HFF-Myc (cell line): ENCODE measurements at regions not wholly inside any gene's neighbourhood (a gene's known extent, or its start where the extent isn't known, plus 50 kb on each side); places are given as distances from the start of the nearest gene placed in this dataset.
"Not testable (repeated sequence)": the region's sequence is repeated elsewhere in the genome, so short reads cannot be mapped to it uniquely, and the experiment has no call there.

Experiments
- DNase-seq: peaks from one replicate; pipeline ENCODE4 v3.0.0-alpha.2; 2011; ENCODE audit warnings: low read depth; ENCODE audit errors: extremely low read depth
- H3K4me3 ChIP-seq: replicated peaks from 2 replicates; pipeline ENCODE4 v1.5.1; 2011; ENCODE audit warnings: low read depth, mild to moderate bottlenecking, control low read depth, low read length
- CTCF ChIP-seq: IDR thresholded peaks from 2 replicates; pipeline ENCODE4 v1.5.1; 2012; ENCODE audit warnings: mild to moderate bottlenecking, low read depth, low read length, control low read depth; ENCODE audit errors: missing control alignments

DNA sequence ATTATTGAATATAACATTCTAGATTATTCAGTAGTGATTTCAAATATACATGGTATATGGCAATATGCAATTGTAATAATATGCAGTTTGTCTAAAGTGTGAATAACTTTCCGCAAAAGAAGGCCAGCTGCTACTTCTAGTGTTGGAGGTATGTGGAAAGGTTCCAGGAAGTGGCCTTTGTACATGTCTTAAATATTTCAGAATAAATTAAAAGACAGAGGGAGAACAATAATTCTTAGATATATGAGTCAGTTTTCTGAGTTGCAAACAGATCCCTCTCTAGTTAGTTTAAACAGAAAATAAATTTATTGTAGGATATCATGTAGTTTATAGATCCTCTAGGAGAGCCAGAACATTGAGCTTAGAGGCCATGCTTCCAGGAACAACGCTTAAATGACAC lies 210.8 kb upstream of the ELL2 start:
- no peak for TF ChIP-seq CTCF
- no peak overlapping the region for H3K4me3 ChIP-seq
- no peak for DNase-seq

GRCh38 chr5:96171973-96172372 lies 210.3 kb upstream of the ELL2 start:
- DNase-seq, H3K4me3 ChIP-seq: not testable (repeated sequence)

DNA sequence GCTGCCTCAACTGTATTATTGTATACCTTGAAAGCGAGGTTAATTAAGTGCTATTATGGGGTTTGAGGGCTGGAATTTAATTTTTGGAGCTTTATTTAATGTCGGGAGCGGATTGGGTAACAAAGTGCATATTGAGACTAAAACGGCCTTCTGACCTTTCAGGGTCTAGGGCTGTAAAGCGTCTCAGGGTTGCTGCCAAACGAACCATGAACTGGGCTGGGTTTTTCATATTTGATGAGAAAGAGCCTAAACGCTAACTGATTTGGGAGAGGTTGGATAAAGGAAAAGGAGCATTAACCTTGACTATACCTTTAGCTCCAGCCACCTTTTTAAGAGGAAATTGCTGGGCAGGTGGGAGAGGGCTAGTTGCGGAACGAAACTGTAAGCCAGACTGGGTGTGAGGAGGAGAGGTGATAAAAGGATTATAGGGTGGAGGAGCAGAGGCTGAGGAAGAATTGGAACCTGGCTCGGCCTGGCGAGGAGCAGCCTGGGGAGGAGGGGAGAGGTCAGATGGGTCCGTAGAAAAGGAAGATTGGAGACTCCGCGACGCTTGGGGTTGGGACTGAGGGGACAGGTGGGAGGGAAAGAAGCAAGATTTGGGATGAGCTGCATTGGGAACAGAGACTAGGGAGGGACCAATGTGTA lies 209.0 kb upstream of the ELL2 start:
- not testable (repeated sequence) for H3K4me3 ChIP-seq, DNase-seq

DNA sequence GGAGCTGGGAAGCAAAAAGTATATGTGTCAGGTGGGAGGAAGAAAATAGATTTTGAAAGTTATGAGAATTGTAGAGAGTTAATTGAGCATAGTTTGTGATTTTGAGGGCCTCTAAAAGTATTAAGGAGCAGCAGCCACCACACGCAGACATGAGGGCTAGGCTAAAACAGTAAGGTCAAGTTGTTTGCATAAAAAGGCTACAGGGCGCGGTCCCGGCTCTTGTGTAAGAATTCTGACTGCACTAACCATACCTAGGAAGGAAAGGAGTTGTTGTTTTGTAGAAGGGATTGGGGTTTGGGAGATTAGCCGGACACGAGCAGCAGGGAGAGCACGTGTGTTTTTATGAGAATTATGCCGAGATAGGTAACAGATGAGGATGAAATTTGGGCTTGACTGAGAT lies 207.2 kb upstream of the ELL2 start:
- not testable (repeated sequence) for DNase-seq

GRCh38 chr5:96159043-96159442 lies 197.4 kb upstream of the ELL2 start:
- no peak overlapping the region for H3K4me3 ChIP-seq
- DNase-seq = no peak
- TF ChIP-seq CTCF = no peak

More for the DNA sequence above, 207.2 kb upstream of the ELL2 start:
- H3K4me3 ChIP-seq = not testable (repeated sequence)

GRCh38 chr5:96157841-96158291 lies 196.2 kb upstream of the ELL2 start:
- no peak for TF ChIP-seq CTCF
- no peak for DNase-seq
- no peak overlapping the region for H3K4me3 ChIP-seq

- no peak for TF ChIP-seq CTCF
- H3K4me3 ChIP-seq = no peak overlapping the region
- DNase-seq = no peak
These were observed 195.6 kb upstream of the ELL2 start for GRCh38 chr5:96157077-96157780.

DNA sequence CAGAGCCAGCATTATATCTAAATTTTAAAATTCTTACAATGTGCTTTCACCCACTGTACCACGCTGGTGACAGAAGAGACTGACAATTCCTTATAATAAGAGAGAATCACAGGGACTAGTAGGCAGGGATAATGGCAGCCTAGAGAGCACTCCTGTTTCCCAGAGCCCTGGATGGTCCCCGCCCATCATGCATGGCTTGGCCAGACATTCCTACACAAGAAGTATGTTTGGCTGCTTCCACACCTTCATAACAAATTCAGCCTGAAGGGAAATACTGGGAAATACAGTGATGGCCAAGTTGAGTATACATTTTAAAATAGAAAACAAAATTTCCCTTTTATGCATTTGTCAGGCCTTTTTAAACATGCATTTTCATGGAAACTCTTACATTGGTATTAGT lies 193.5 kb upstream of the ELL2 start:
- DNase-seq = no peak
- no peak overlapping the region for H3K4me3 ChIP-seq
- no peak for TF ChIP-seq CTCF
